A549 (cell line): ENCODE measurements at regions not wholly inside any gene's neighbourhood (a gene's known extent, or its start where the extent isn't known, plus 50 kb on each side); places are given as distances from the start of the nearest gene placed in this dataset.

ENCODE experiments used
- ATAC-seq, 2 experiments: fragments of 200-7000 bp in 1 of 2; fragments of >200 bp in 1 of 2; cut with Nextera tagmentation in 1 of 2; cut with Tn5 transposase in 1 of 2; 3 replicates each; pipeline versions ENCODE4 v1.8.0 to v1.9.1; 2018 to 2020; ENCODE audit warnings: mild to moderate bottlenecking in 1 of 2, moderate library complexity in 1 of 2
- CTCF ChIA-PET: fragments of 300-600 bp; sonication (Branson Sonifier 250); formaldehyde crosslinking; extraction: SDS; loops from one replicate; lab custom pipeline; 2021; ENCODE audit warnings: antibody characterized with exemption, inconsistent platforms; lab: Yijun Ruan, JAX
- POLR2A ChIA-PET: fragments of 350-600 bp; formaldehyde crosslinking; extraction: SDS; loops from one replicate; lab custom pipeline; 2021; ENCODE audit warnings: antibody characterized with exemption, inconsistent platforms; lab: Yijun Ruan, JAX
- DNase-seq, 2 experiments: peaks; one replicate each; pipeline versions ENCODE4 v3.0.0 to v3.0.0-alpha.2; 2011 to 2016; ENCODE audit warnings: low read depth in 1 of 2, low spot score in 1 of 2
- FAIRE-seq: peaks from 2 replicates; lab custom pipeline; 2011; peaks lifted over from hg19 to GRCh38; lab: Jason Lieb, UNC
- H3K27ac ChIP-seq, 2 experiments: fragments of >200 bp; sonication (Bioruptor Twin); formaldehyde crosslinking; 3 replicates each; pipeline ENCODE4 v1.5.1; 2016 to 2017
- H3K4me1 ChIP-seq: fragments of >200 bp; sonication (Bioruptor Twin); formaldehyde crosslinking; 3 replicates; pipeline ENCODE4 v1.6.1; 2016
- H3K4me2 ChIP-seq: fragments of >200 bp; sonication (Bioruptor Twin); formaldehyde crosslinking; 3 replicates; pipeline ENCODE4 v1.6.1; 2016
- H3K4me3 ChIP-seq: fragments of >200 bp; sonication (Bioruptor Twin); formaldehyde crosslinking; 3 replicates; pipeline ENCODE4 v1.5.1; 2016
- H3K9me3 ChIP-seq: fragments of >200 bp; sonication (Bioruptor Twin); formaldehyde crosslinking; 3 replicates; pipeline ENCODE4 v1.6.1; 2016
- BHLHE40 ChIP-seq: IDR thresholded peaks from 2 replicates; pipeline ENCODE4 v1.6.1; 2012; ENCODE audit warnings: low read depth, low read length, inconsistent platforms
- CBX2 ChIP-seq: fragments of 200-600 bp; sonication (generic); IDR thresholded peaks from 2 replicates; pipeline ENCODE4 v1.6.1; 2016; ENCODE audit warnings: low read depth, mild to moderate bottlenecking, borderline replicate concordance
- CBX8 ChIP-seq: fragments of 200-600 bp; sonication (generic); IDR thresholded peaks from 2 replicates; pipeline ENCODE4 v1.6.1; 2016
- CEBPB ChIP-seq, 2 experiments: fragments of >200 bp in 1 of 2; sonication (Bioruptor Twin) in 1 of 2; formaldehyde crosslinking in 1 of 2; IDR thresholded peaks; 2 replicates each; pipeline ENCODE4 v1.6.1; 2012 to 2016
- CTCF ChIP-seq: fragments of >200 bp; sonication (Bioruptor Twin); formaldehyde crosslinking; IDR thresholded peaks from 3 replicates; pipeline ENCODE4 v1.5.1; 2016
- ELK1 ChIP-seq: fragments of 150-350 bp; IDR thresholded peaks from 2 replicates; pipeline ENCODE4 v1.6.1; 2014; ENCODE audit warnings: low read depth, mild to moderate bottlenecking, low read length
- FOSL2 ChIP-seq, 2 experiments: fragments of 450-650 bp in 1 of 2; fragments of >200 bp in 1 of 2; sonication (Bioruptor Twin) in 1 of 2; formaldehyde crosslinking; IDR thresholded peaks; 2 replicates each; pipeline versions ENCODE4 v1.5.0 to v1.6.1; 2016 to 2020; ENCODE audit warnings: mild to moderate bottlenecking in 1 of 2, moderate library complexity in 1 of 2
- GATA3 ChIP-seq: IDR thresholded peaks from 2 replicates; pipeline ENCODE4 v1.6.1; 2012; ENCODE audit warnings: borderline replicate concordance
- HDAC2 ChIP-seq: fragments of 200-600 bp; sonication (generic); IDR thresholded peaks from 2 replicates; pipeline ENCODE4 v1.6.1; 2016
- HES2 ChIP-seq: fragments of >200 bp; sonication (Bioruptor Twin); formaldehyde crosslinking; IDR thresholded peaks from 2 replicates; pipeline ENCODE4 v1.6.1; 2016
- HEYL ChIP-seq: fragments of 250-450 bp; sonication (Bioruptor Pico); IDR thresholded peaks from 2 replicates; pipeline ENCODE4 v1.8.0; 2021; ENCODE audit warnings: mild to moderate bottlenecking, moderate library complexity
- HMGXB4 ChIP-seq: fragments of 250-450 bp; sonication (Bioruptor Pico); IDR thresholded peaks from 2 replicates; pipeline ENCODE4 v1.5.0; 2021; ENCODE audit warnings: mild to moderate bottlenecking, moderate library complexity, borderline replicate concordance
- MAZ ChIP-seq: fragments of 150-350 bp; IDR thresholded peaks from 2 replicates; pipeline ENCODE4 v1.6.1; 2014; ENCODE audit warnings: antibody characterized with exemption, low read depth, low read length, borderline replicate concordance
- PHF8 ChIP-seq: fragments of 200-600 bp; sonication (generic); IDR thresholded peaks from 2 replicates; pipeline ENCODE4 v1.6.1; 2016; ENCODE audit warnings: low read depth, mild to moderate bottlenecking, antibody characterized with exemption, moderate library complexity, borderline replicate concordance
- POLR2A ChIP-seq: IDR thresholded peaks from 2 replicates; pipeline ENCODE4 v1.6.1; 2012; ENCODE audit warnings: mild to moderate bottlenecking, low read length
- POLR2AphosphoS2 ChIP-seq: conservative IDR thresholded peaks from 2 replicates; pipeline ENCODE4 v1.6.1; 2012; ENCODE audit warnings: low read length, improper control_type of control experiment, inconsistent platforms
- RAD21 ChIP-seq, 2 experiments: fragments of >200 bp in 1 of 2; sonication (Bioruptor Twin) in 1 of 2; formaldehyde crosslinking in 1 of 2; IDR thresholded peaks in 1 of 2; conservative IDR thresholded peaks in 1 of 2; 2 replicates in 1 of 2; 3 replicates in 1 of 2; pipeline ENCODE4 v1.6.1; 2012 to 2018; ENCODE audit warnings: inconsistent platforms in 1 of 2
- RARB ChIP-seq: fragments of 250-450 bp; sonication (Bioruptor Pico); IDR thresholded peaks from 2 replicates; pipeline ENCODE4 v1.8.0; 2021; ENCODE audit warnings: mild to moderate bottlenecking, moderate library complexity
- RCOR1 ChIP-seq: fragments of 150-350 bp; IDR thresholded peaks from 2 replicates; pipeline ENCODE4 v1.6.1; 2014; ENCODE audit warnings: antibody characterized with exemption, low read length, low read depth
- RNF2 ChIP-seq: fragments of 200-600 bp; sonication (generic); IDR thresholded peaks from 2 replicates; pipeline ENCODE4 v1.6.1; 2016; ENCODE audit warnings: low read depth, mild to moderate bottlenecking, antibody characterized with exemption, moderate library complexity, borderline replicate concordance
- SMC3 ChIP-seq: fragments of >200 bp; sonication (Bioruptor Twin); formaldehyde crosslinking; IDR thresholded peaks from 3 replicates; pipeline ENCODE4 v1.6.1; 2018; ENCODE audit warnings: inconsistent platforms
- TFCP2L1 ChIP-seq: fragments of 250-450 bp; sonication (Bioruptor Pico); IDR thresholded peaks from 2 replicates; pipeline ENCODE4 v1.5.0; 2021; ENCODE audit warnings: mild to moderate bottlenecking
- ZC3H11A ChIP-seq: fragments of 450-650 bp; IDR thresholded peaks from 2 replicates; pipeline ENCODE4 v1.6.1; 2014; ENCODE audit warnings: antibody characterized with exemption, mild to moderate bottlenecking
- ZSCAN20 ChIP-seq: fragments of 250-450 bp; sonication (Bioruptor Pico); IDR thresholded peaks from 2 replicates; pipeline ENCODE4 v1.8.0; 2022; ENCODE audit warnings: mild to moderate bottlenecking, moderate library complexity
- whole genome bisulfite sequencing: methylation state at CpG from one replicate; pipeline ENCODE4 v1.1.6; 2017; ENCODE audit errors: missing lambda C conversion rate; 5-methylcytosine and 5-hydroxymethylcytosine counted together
- TF ChIP-seq, protein P1 (sequence below): fragments of 450-650 bp; IDR thresholded peaks from 2 replicates; pipeline ENCODE4 v1.6.1; 2014; ENCODE audit warnings: antibody characterized with exemption

GRCh38 chr3:110783541-110783940 is 288.1 kb upstream of the NECTIN3 start:
- H3K4me3 ChIP-seq = no peak overlapping the region
- CTCF ChIA-PET = no interaction called here
- DNase-seq = no peak
- H3K4me2 ChIP-seq = no peak overlapping the region
- 0 out of 3 replicates have a peak, but pooled peaks cover 4% of the 10 kb centered on the region for H3K9me3 ChIP-seq
- 94% methylated on average over 3 of the region's 3 CpGs for WGBS
- no peak for ATAC-seq
- FAIRE-seq = no peak
- no peak overlapping the region for H3K27ac ChIP-seq
- no peak for TF ChIP-seq RCOR1
- no peak for TF ChIP-seq CBX2
- no peak for TF ChIP-seq ZC3H11A
- no peak for TF ChIP-seq FOSL2 (IDR thresholded peaks at IDR 0.05)
- TF ChIP-seq FOSL2 (CRISPR knock-in tag; IDR thresholded peaks at IDR 0.05) = no peak
- TF ChIP-seq SMC3 = no peak
- TF ChIP-seq CBX8 = no peak
- no peak for TF ChIP-seq CEBPB (IDR thresholded peaks at IDR 0.05)
- TF ChIP-seq HEYL (CRISPR knock-in tag) = no peak
- TF ChIP-seq RARB (CRISPR knock-in tag) = no peak
- TF ChIP-seq, protein P1, sequence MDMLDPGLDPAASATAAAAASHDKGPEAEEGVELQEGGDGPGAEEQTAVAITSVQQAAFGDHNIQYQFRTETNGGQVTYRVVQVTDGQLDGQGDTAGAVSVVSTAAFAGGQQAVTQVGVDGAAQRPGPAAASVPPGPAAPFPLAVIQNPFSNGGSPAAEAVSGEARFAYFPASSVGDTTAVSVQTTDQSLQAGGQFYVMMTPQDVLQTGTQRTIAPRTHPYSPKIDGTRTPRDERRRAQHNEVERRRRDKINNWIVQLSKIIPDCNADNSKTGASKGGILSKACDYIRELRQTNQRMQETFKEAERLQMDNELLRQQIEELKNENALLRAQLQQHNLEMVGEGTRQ = no peak
- TF ChIP-seq CTCF = no peak
- no peak for TF ChIP-seq ELK1
- no peak for TF ChIP-seq ZSCAN20 (CRISPR knock-in tag)
- no peak for TF ChIP-seq RNF2
- no peak for TF ChIP-seq BHLHE40
- no peak for TF ChIP-seq TFCP2L1 (CRISPR knock-in tag)
- POLR2A ChIA-PET = no interaction called here
- H3K4me1 ChIP-seq = no peaks in the 10 kb centered on the region

- no peak for DNase-seq
- H3K4me1 ChIP-seq = no peaks in the 10 kb centered on the region
- no peak for FAIRE-seq
- ChIA-PET POLR2A (no interaction called here), CTCF (no interaction called here)
- no peak for ATAC-seq
- WGBS = 85% methylated on average over 1 of the region's 1 CpG
- no peak overlapping the region for H3K4me3 ChIP-seq
- 0 out of 3 replicates have a peak, but pooled peaks cover 4% of the 10 kb centered on the region for H3K9me3 ChIP-seq
- H3K27ac ChIP-seq = no peak overlapping the region
- no peak overlapping the region for H3K4me2 ChIP-seq
- TF ChIP-seq PHF8 (no peak), CBX8 (no peak), GATA3 (no peak), MAZ (no peak), POLR2A (no peak), POLR2AphosphoS2 (no peak), RAD21 (conservative IDR thresholded peaks at IDR 0.05 in 1 of 2, IDR thresholded peaks at IDR 0.05 in 1 of 2) (no peak), HDAC2 (no peak), HEYL (CRISPR knock-in tag) (no peak), HES2 (no peak), SMC3 (no peak), HMGXB4 (no peak)
- TF ChIP-seq, protein P1 = no peak
These were observed 282.8 kb upstream of the NECTIN3 start for GRCh38 chr3:110788794-110789193.
